ENCODE measurements at regions not wholly inside any gene's neighbourhood (a gene's known extent, or its start where the extent isn't known, plus 50 kb on each side); places are given as distances from the start of the nearest gene placed in this dataset.

- TF ChIP-seq CTCF (IDR thresholded peaks at IDR 0.05; ENCODE audit: low read length) (no peak), EZH2 (optimal IDR thresholded peaks at IDR 0.05; ENCODE audit: low read depth, low read length) (no peak), EZH2phosphoT487 (IDR thresholded peaks at IDR 0.05; ENCODE audit: low read length) (no peak)
These were observed 1092.9 kb downstream of the IGSF11 start for GRCh38 chr3:117941756-117942155.

Data from MM.1S (cell line).